ENCODE measurements at regions not wholly inside any gene's neighbourhood (a gene's known extent, or its start where the extent isn't known, plus 50 kb on each side); places are given as distances from the start of the nearest gene placed in this dataset.
"Not testable (repeated sequence)": the region's sequence is repeated elsewhere in the genome, so short reads cannot be mapped to it uniquely, and the experiment has no call there.

GRCh38 chr6:150516199-150516598 lies 83.5 kb upstream of the PLEKHG1 start:
- no peak overlapping the region for H2AFZ ChIP-seq (ENCODE audit: low read length)
- no peak overlapping the region for H3K4me3 ChIP-seq (ENCODE audit: low read length)
- H3K9ac ChIP-seq (ENCODE audit: low read length): no peak overlapping the region
- H3K9me3 ChIP-seq (ENCODE audit: low read length): no peaks in the 10 kb centered on the region
- no peaks in the 10 kb centered on the region for H3K36me3 ChIP-seq (ENCODE audit: low read depth, low read length)
- peaks cover 8% of the 10 kb centered on the region; the same call in 1 of the 2 replicates for H3K4me1 ChIP-seq (ENCODE audit: insufficient read depth, low read length)
- H3K4me2 ChIP-seq (ENCODE audit: low read length): no peak overlapping the region
- no peaks in the 10 kb centered on the region for H3K9me2 ChIP-seq (replicated peaks; ENCODE audit: low read length)
- no peaks in the 10 kb centered on the region for H3K79me2 ChIP-seq (ENCODE audit: low read length)
- H4K20me1 ChIP-seq (ENCODE audit: low read length): no peaks in the 10 kb centered on the region
- no peak for TF ChIP-seq CTCF (conservative IDR thresholded peaks at IDR 0.05; ENCODE audit: low read depth, low read length)
- TF ChIP-seq EZH2 (IDR thresholded peaks at IDR 0.05; ENCODE audit: low read length, unreplicated experiment): no peak
- TF ChIP-seq EZH2phosphoT487 (IDR thresholded peaks at IDR 0.05; ENCODE audit: borderline replicate concordance, low read length): no peak
- H3F3A ChIP-seq (ENCODE audit: low read length, unreplicated experiment): no peaks in the 10 kb centered on the region
- BruUV-seq (replicated peaks): no TSS peak
- CTCF ChIA-PET: no interaction called here
- no peaks in the 10 kb centered on the region for H3K27me3 ChIP-seq (ENCODE audit: low read length)
- no peak overlapping the region for H3K27ac ChIP-seq (ENCODE audit: low read length)
- intact Hi-C loops (cut with micrococcal nuclease): no loop called here
- POLR2A ChIA-PET (ENCODE audit: unreplicated experiment): no interaction called here
- DNase-seq: no peak
- ATAC-seq: no peak

GRCh38 chr6:150517175-150517574 lies 82.5 kb upstream of the PLEKHG1 start:
- Histone ChIP-seq H3K9me3 (ENCODE audit: low read length) (no peaks in the 10 kb centered on the region), H3K27me3 (ENCODE audit: low read length) (no peaks in the 10 kb centered on the region), H4K20me1 (ENCODE audit: low read length) (no peaks in the 10 kb centered on the region), H3K9me2 (replicated peaks; ENCODE audit: low read length) (no peaks in the 10 kb centered on the region), H3K4me2 (ENCODE audit: low read length) (no peak overlapping the region), H3K9ac (ENCODE audit: low read length) (no peak overlapping the region), H3F3A (ENCODE audit: low read length, unreplicated experiment) (no peaks in the 10 kb centered on the region), H3K79me2 (ENCODE audit: low read length) (no peaks in the 10 kb centered on the region), H3K27ac (ENCODE audit: low read length) (no peak overlapping the region), H3K36me3 (ENCODE audit: low read depth, low read length) (no peaks in the 10 kb centered on the region), H2AFZ (ENCODE audit: low read length) (no peak overlapping the region), H3K4me3 (ENCODE audit: low read length) (no peak overlapping the region), H3K4me1 (ENCODE audit: insufficient read depth, low read length) (peaks cover 8% of the 10 kb centered on the region; the same call in 1 of the 2 replicates)
- intact Hi-C loops (cut with micrococcal nuclease): no loop called here
- DNase-seq: no peak
- TF ChIP-seq CTCF (conservative IDR thresholded peaks at IDR 0.05; ENCODE audit: low read depth, low read length): no peak
- TF ChIP-seq EZH2phosphoT487 (IDR thresholded peaks at IDR 0.05; ENCODE audit: borderline replicate concordance, low read length): no peak
- no peak for TF ChIP-seq EZH2 (IDR thresholded peaks at IDR 0.05; ENCODE audit: low read length, unreplicated experiment)
- BruUV-seq (replicated peaks): no TSS peak
- ChIA-PET POLR2A (ENCODE audit: unreplicated experiment) (no interaction called here), CTCF (no interaction called here)
- ATAC-seq: no peak

- Histone ChIP-seq H3K9ac (ENCODE audit: low read length) (no peak overlapping the region), H3K36me3 (ENCODE audit: low read depth, low read length) (no peaks in the 10 kb centered on the region), H3K27me3 (ENCODE audit: low read length) (no peaks in the 10 kb centered on the region), H3K4me3 (ENCODE audit: low read length) (no peak overlapping the region), H3K4me2 (ENCODE audit: low read length) (no peak overlapping the region), H3K9me2 (replicated peaks; ENCODE audit: low read length) (no peaks in the 10 kb centered on the region), H3F3A (ENCODE audit: low read length, unreplicated experiment) (no peaks in the 10 kb centered on the region), H4K20me1 (ENCODE audit: low read length) (no peaks in the 10 kb centered on the region), H3K4me1 (ENCODE audit: insufficient read depth, low read length) (no peaks in the 10 kb centered on the region), H3K27ac (ENCODE audit: low read length) (no peak overlapping the region), H2AFZ (ENCODE audit: low read length) (no peak overlapping the region), H3K79me2 (ENCODE audit: low read length) (no peaks in the 10 kb centered on the region), H3K9me3 (ENCODE audit: low read length) (no peaks in the 10 kb centered on the region)
- ATAC-seq: no peak
- no peak for DNase-seq
- CTCF ChIA-PET: no interaction called here
- no TSS peak for BruUV-seq (replicated peaks)
- no peak for TF ChIP-seq EZH2phosphoT487 (IDR thresholded peaks at IDR 0.05; ENCODE audit: borderline replicate concordance, low read length)
- POLR2A ChIA-PET (ENCODE audit: unreplicated experiment): no interaction called here
- intact Hi-C loops (cut with micrococcal nuclease): no loop called here
Measured at GRCh38 chr6:150521482-150521881, 78.2 kb upstream of the PLEKHG1 start.

- H3F3A ChIP-seq (ENCODE audit: low read length, unreplicated experiment); H3K9ac ChIP-seq (ENCODE audit: low read length); H3K9me2 ChIP-seq (replicated peaks; ENCODE audit: low read length); POLR2A ChIA-PET (ENCODE audit: unreplicated experiment); H3K4me1 ChIP-seq (ENCODE audit: insufficient read depth, low read length); H3K4me2 ChIP-seq (ENCODE audit: low read length); H3K27me3 ChIP-seq (ENCODE audit: low read length); CTCF ChIA-PET; H3K27ac ChIP-seq (ENCODE audit: low read length); DNase-seq; H3K9me3 ChIP-seq (ENCODE audit: low read length); H4K20me1 ChIP-seq (ENCODE audit: low read length); intact Hi-C loops (cut with micrococcal nuclease); H3K36me3 ChIP-seq (ENCODE audit: low read depth, low read length); H2AFZ ChIP-seq (ENCODE audit: low read length); ATAC-seq; H3K4me3 ChIP-seq (ENCODE audit: low read length); BruUV-seq (replicated peaks); H3K79me2 ChIP-seq (ENCODE audit: low read length): not testable (repeated sequence)
Measured at GRCh38 chr6:150523216-150523615, 76.5 kb upstream of the PLEKHG1 start.
